Adrenal gland (tissue), 9 donors: ENCODE measurements at regions not wholly inside any gene's neighbourhood (a gene's known extent, or its start where the extent isn't known, plus 50 kb on each side); places are given as distances from the start of the nearest gene placed in this dataset.

Experiments used
- DNase-seq, 7 donors: peaks; one replicate each; pipeline ENCODE4 v3.0.0-alpha.2; 2019 to 2020
- H3K27ac ChIP-seq, 5 donors: fragments of 200-600 bp; sonication (generic) in 4 of 5; 1 replicate in 3 of 5; 2 replicates in 2 of 5; pipeline versions ENCODE4 v1.5.1 to v1.8.0; 2016 to 2020; ENCODE audit warnings: mild to moderate bottlenecking in 1 of 5
- H3K27me3 ChIP-seq: fragments of 200-600 bp; 2 replicates; pipeline ENCODE4 v1.8.0; 2021
- H3K36me3 ChIP-seq, 2 donors: fragments of 200-600 bp; replicated peaks in 1 of 2; 1 replicate in 1 of 2; 2 replicates in 1 of 2; pipeline versions ENCODE4 v1.5.1 to v1.8.0; 2018 to 2022
- H3K4me1 ChIP-seq, 2 donors: fragments of 200-600 bp; replicated peaks in 1 of 2; 1 replicate in 1 of 2; 2 replicates in 1 of 2; pipeline versions ENCODE4 v1.5.1 to v1.8.0; 2018 to 2021
- H3K4me3 ChIP-seq, 4 donors: fragments of 200-600 bp; sonication (generic) in 3 of 4; one replicate each; pipeline ENCODE4 v1.5.1; 2016 to 2018
- H3K9me3 ChIP-seq, 3 donors: fragments of 200-600 bp; sonication (generic) in 1 of 3; replicated peaks in 1 of 3; 1 replicate in 2 of 3; 2 replicates in 1 of 3; pipeline versions ENCODE4 v1.5.1 to v1.8.0; 2016 to 2021
- POLR2A ChIP-seq, 2 donors: fragments of 450-650 bp; IDR thresholded peaks; one replicate each; pipeline ENCODE4 v1.6.1; 2017; ENCODE audit warnings: antibody characterized with exemption in 2 of 2, mild to moderate bottlenecking in 2 of 2, moderate library complexity in 1 of 2
- WGBS, 4 donors: extraction: QIAGEN DNeasy Blood & Tissue Kit in 2 of 4; methylation state at CpG; one replicate each; pipeline versions ENCODE4 v1.1.5 to v1.1.7; 2013 to 2017; 5-methylcytosine and 5-hydroxymethylcytosine counted together
- intact Hi-C, 2 donors: fragments of 100-400 bp; cut with DNase I; formaldehyde crosslinking; loops; one replicate each; pipeline versions ENCODE4 v1.14.1 to v1.15.0; 2022 to 2023
- TF ChIP-seq, protein P1 (sequence below), 6 experiments: fragments of 450-650 bp in 4 of 6; fragments of 200-600 bp in 2 of 6; sonication (generic) in 1 of 6; IDR thresholded peaks; 1 replicate in 5 of 6; 2 replicates in 1 of 6; pipeline versions ENCODE4 v1.5.1 to v1.8.0; 2016 to 2021; ENCODE audit warnings: antibody characterized with exemption in 6 of 6, mild to moderate bottlenecking in 2 of 6, moderate library complexity in 1 of 6
- donor health status: healthy with polysubstance abuse.
- donor health status: Bipolar disorder and iron deficiency.
- donor health status: DM: yes; HTN: yes; CAD: no.
- donor health status: DM: no; HTN: no; CAD: no.
- donor health status: DM: no; HTN: no; CAD: no.

DNA sequence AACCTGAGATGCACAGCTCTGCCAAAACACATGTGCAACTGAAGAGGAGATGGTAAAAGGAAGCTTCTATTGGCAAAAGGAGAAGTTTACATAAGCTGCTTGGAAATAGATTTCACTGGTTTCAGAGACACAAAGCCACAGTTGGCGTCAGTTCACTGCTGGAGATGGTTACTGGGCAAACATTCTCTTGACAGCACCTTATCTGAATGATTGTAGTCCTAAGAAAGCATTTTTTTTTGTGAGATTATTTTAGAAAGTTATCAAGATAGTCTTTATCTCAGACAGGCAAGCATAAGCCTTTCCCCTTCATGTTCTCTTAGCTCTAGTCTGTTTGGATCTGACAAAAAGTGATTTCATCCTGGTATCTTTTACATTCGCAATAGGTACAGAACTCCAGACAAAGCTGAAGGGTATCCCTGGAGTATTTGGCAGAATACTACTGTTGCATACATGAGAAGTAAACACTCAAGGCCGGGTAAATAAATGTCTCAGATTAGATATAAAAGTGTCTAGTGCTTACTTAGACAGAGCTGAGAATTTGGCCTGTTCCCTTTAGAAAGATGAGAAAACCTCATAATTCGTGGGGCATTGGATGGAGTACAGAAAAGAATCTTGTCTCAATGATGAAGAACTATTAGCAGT, 1668.0 kb upstream of the NUDT12 start:
- no peak for DNase-seq
- intact Hi-C loops: no loop called here
- Histone ChIP-seq H3K4me1 (no peaks in the 10 kb centered on the region), H3K9me3 (no peaks in the 10 kb centered on the region), H3K36me3 (no peaks in the 10 kb centered on the region), H3K27ac (no peak overlapping the region), H3K27me3 (no peaks in the 10 kb centered on the region), H3K4me3 (no peak overlapping the region)
- TF ChIP-seq POLR2A (IDR thresholded peaks at IDR 0.05): no peak
- TF ChIP-seq, protein P1, sequence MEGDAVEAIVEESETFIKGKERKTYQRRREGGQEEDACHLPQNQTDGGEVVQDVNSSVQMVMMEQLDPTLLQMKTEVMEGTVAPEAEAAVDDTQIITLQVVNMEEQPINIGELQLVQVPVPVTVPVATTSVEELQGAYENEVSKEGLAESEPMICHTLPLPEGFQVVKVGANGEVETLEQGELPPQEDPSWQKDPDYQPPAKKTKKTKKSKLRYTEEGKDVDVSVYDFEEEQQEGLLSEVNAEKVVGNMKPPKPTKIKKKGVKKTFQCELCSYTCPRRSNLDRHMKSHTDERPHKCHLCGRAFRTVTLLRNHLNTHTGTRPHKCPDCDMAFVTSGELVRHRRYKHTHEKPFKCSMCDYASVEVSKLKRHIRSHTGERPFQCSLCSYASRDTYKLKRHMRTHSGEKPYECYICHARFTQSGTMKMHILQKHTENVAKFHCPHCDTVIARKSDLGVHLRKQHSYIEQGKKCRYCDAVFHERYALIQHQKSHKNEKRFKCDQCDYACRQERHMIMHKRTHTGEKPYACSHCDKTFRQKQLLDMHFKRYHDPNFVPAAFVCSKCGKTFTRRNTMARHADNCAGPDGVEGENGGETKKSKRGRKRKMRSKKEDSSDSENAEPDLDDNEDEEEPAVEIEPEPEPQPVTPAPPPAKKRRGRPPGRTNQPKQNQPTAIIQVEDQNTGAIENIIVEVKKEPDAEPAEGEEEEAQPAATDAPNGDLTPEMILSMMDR (IDR thresholded peaks at IDR 0.05): no peak
- WGBS, 4 donors: 43 to 57% (median 52%) methylated on average over 4 of the region's 4 CpGs

DNA sequence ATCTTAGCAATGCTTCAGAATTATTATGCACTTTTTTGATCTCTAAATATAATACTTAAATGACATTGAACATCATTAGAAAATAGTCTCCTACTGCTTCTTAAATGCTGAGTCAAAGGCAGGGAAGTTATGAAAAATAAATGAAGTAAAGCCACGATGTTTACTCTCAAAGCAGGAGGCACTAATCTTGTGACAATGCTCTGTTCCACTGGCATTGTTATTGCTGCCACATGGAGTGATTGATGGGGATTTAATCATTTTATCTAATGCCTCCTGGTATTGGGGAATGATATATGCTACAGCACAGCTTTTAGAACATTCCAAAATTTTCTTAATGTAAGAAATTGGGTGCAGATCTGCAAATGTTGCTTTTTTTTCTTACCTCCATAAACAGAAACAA, 1655.4 kb upstream of the NUDT12 start:
- H3K27me3 ChIP-seq: no peaks in the 10 kb centered on the region
- intact Hi-C loops: no loop called here
- DNase-seq: no peak
- no peak overlapping the region for H3K4me3 ChIP-seq
- TF ChIP-seq, protein P1 (IDR thresholded peaks at IDR 0.05): no peak
- no peak for TF ChIP-seq POLR2A (IDR thresholded peaks at IDR 0.05)
- 9 to 26% (median 12%) methylated on average over 1 of the region's 1 CpG for WGBS, 4 donors
- H3K9me3 ChIP-seq: no peaks in the 10 kb centered on the region
- H3K36me3 ChIP-seq: no peaks in the 10 kb centered on the region
- no peak overlapping the region for H3K27ac ChIP-seq
- no peaks in the 10 kb centered on the region for H3K4me1 ChIP-seq

DNA sequence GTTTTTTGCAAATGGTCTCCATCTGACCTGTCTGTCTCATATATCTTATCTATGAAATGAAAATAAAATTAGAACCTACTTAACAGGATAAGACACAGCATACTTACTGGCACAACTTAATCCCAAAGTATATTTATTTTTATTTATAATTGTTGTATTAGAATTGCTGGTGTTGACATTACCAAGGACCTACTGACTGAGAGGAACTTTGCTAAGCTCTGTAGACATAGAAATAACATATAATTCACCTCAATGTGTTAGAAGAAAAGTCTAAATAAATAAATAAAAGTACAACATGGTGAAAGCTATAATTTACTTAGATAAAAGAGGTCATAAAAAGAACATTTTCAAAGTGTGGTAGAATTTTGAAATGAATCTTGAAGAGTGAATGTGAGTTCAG, 1650.5 kb upstream of the NUDT12 start:
- no peaks in the 10 kb centered on the region for H3K4me1 ChIP-seq
- no peak overlapping the region for H3K27ac ChIP-seq
- H3K9me3 ChIP-seq: no peaks in the 10 kb centered on the region
- H3K27me3 ChIP-seq: no peaks in the 10 kb centered on the region
- intact Hi-C loops: no loop called here
- DNase-seq: no peak
- no peak for TF ChIP-seq POLR2A (IDR thresholded peaks at IDR 0.05)
- TF ChIP-seq, protein P1 (IDR thresholded peaks at IDR 0.05): no peak
- no peaks in the 10 kb centered on the region for H3K36me3 ChIP-seq
- H3K4me3 ChIP-seq: no peak overlapping the region

DNA sequence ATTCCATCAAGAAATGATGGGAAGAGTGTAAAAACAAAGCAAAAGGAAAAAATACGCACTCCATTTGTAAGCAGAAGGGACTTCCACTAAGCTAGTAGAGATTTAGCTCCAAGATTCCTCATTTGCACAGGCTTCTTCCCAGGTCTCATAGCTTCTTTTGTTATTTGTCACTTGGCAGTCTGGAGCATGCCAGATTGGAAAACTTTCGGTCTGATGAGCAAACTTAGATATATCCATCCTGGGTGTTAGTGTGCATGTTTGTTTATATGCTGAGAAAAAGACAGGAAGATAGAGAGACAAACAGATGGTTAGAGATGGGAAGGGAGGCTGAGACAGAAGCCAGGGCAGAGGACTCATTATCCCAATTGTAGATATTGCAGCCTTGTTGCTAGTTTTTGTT, 1644.5 kb upstream of the NUDT12 start:
- Histone ChIP-seq H3K9me3 (no peaks in the 10 kb centered on the region), H3K27ac (no peak overlapping the region), H3K36me3 (no peaks in the 10 kb centered on the region), H3K4me1 (no peaks in the 10 kb centered on the region), H3K27me3 (no peaks in the 10 kb centered on the region), H3K4me3 (no peak overlapping the region)
- WGBS, 4 donors: 71 to 82% (median 78%) methylated on average over 2 of the region's 2 CpGs
- no peak for TF ChIP-seq POLR2A (IDR thresholded peaks at IDR 0.05)
- TF ChIP-seq, protein P1 (IDR thresholded peaks at IDR 0.05): no peak
- intact Hi-C loops: no loop called here
- no peak for DNase-seq
